HG03039 (cell line): ENCODE measurements at regions not wholly inside any gene's neighbourhood (a gene's known extent, or its start where the extent isn't known, plus 50 kb on each side); places are given as distances from the start of the nearest gene placed in this dataset.
"Not testable (repeated sequence)": the region's sequence is repeated elsewhere in the genome, so short reads cannot be mapped to it uniquely, and the experiment has no call there.

ENCODE experiments used
- ATAC-seq: cut with Tn5 transposase; IDR thresholded peaks from one replicate; pipeline ENCODE4 v1.9.1; 2021; ENCODE audit warnings: mild to moderate bottlenecking, moderate library complexity; ENCODE audit not compliant: unreplicated experiment

DNA sequence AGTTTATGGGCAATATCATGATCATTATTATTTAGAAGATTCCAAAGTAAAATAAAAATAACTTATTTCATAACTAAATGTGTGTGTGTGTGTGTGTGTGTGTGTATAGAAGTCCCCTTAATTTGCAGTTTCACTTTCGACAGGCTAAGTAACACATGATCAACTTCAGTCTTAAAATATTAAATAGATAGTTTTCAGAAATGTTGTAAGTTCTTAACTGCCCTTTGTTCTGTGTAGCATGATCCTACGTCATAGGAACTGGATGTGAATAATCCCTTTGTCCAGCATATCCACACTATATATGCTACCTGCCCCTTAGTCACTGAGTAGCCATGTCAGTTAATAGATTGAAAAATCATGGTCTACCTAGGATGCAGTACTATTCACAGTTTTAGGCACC lies 1863.5 kb upstream of the PCDH20 start:
- ATAC-seq, result no peak

DNA sequence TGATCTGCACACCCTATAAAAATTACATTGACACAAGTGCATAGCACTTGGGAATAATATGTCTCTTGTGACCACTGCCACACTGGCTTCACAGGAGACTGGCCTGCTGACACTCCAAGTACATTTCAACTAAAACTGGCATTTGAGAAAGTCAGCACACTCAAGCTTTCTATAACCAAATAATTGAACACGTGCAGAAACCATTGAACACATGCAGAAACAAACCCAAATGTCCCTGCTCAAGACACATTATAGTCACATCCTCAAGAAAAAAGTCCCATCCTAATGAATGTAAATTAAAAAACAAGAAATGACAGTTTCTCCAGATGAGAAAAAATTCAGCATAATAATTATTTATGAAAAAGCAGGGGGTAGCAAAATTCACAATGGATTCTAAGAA lies 1859.1 kb upstream of the PCDH20 start:
- ATAC-seq, result no peak

- ATAC-seq, result no peak
Observed at GRCh38 chr13:63249411-63250187, 1834.0 kb upstream of the PCDH20 start.

DNA sequence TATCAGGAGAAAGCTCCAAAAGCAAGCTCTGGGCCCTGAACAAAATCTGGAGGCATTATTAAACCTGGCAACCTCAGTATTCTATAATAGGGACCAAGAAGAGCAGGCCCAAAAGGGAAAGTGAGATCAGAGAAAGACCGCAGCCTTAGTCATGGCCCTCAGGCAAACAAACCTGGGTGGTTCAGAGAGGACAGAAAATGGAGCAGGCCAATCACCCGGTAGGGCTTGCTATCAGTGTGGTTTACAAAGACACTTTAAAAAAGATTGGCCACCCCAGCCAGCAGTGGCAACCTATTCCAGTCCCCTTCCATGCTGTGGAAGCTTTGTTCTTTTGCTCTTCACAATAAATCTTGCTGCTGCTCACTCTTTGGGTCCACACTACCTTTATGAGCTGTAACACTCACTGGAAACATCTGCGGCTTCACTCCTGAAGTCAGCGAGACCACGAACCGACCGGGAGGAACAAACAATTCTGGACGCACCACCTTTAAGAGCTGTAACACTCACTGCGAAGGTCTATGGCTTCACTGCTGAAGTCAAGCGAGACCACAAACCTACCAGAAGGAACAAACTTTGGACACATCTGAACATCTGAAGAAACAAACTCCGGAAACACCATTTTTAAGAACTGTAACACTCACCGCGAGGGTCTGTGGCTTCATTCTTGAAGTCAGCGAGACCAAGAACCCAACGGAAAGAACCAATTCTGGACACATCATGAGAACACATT lies 1821.2 kb upstream of the PCDH20 start:
- ATAC-seq, result not testable (repeated sequence)

DNA sequence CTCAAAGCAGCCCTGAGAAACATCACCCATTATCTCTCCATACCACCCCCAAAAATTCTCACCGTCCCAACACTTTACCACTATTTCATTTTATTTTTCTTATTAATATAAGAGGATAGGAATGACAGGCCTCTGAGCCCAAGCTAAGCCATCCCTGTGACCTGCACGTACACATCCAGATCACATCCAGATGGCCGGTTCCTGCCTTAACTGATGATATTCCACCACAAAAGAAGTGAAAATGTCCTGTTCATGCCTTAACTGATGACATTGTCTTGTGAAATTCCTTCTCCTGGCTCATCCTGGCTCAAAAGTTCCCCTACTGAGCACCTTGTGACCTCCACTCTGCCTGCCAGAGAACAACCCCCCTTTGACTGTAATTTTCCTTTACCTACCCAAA lies 1802.9 kb upstream of the PCDH20 start:
- not testable (repeated sequence) for ATAC-seq

DNA sequence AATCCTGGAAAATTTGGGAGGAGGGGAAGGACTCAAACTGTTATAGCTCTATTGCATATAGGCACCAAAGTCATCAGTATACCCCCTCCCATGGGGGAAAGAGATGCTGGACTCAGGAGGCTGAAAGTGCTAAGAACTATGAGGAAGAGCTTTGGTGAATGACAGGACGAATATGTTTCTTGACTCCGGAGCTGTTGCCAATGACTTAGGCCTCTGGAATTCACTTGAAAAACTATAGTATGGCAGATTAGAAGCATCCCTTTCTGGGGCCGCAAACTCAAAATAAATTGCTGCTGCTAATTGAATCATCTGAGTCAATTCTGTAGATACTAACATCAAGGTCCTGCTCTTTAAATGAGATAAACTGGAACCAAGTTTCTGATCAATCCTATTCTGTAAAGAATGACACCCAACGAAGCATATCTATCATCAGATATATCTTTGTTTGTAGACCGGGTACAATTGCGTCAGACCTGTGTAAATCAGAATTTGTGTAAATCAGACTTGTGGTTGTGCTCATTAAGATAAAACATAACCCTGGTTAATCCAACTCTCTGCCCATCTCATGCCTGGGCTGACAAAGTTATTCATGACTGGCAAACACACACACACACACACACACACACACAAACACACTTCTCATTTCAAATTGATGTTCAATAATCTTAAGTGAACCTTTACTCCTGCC lies 1793.8 kb upstream of the PCDH20 start:
- ATAC-seq, result no peak

DNA sequence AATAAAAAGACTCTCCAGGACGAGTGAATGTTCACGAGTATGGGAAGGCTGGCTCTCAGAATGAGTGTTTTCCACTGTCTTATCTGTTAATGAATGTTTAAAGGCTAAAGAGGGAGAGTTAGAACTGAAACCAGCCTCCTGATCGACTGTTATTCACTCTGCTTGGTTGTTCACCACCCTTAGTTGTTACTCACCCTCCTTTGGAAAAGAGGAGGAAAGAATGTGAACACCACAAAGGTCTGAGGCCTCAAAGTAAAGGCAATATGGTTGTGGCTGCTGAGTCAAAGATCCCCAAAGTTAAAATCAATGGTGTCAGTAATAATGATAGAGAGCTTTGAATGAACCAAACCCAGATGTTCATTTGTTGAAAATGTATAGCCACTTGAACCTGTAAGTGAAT lies 1793.2 kb upstream of the PCDH20 start:
- no peak for ATAC-seq

GRCh38 chr13:63206461-63206860 lies 1790.8 kb upstream of the PCDH20 start:
- ATAC-seq, result no peak

GRCh38 chr13:63201493-63201892 lies 1785.8 kb upstream of the PCDH20 start:
- ATAC-seq, result no peak

DNA sequence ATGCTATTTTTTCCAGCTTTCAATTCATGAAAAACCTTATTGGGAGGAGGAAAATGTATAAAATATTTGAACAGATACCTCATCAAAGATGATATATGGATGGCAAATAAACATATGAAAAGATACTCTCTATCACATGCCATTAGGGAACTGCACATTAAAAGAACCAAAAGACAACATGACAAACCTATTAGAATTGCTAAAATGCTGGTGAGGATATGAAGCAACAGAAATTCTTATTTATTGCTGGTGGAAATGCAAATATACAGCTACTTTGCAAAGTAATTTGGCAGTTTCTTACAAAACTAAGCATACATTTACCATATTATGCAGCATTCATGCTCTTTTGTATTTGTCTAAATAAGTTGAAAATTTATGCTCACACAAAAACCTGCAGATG lies 1783.9 kb upstream of the PCDH20 start:
- ATAC-seq, result no peak

GRCh38 chr13:63198071-63198470 lies 1782.4 kb upstream of the PCDH20 start:
- no peak for ATAC-seq

DNA sequence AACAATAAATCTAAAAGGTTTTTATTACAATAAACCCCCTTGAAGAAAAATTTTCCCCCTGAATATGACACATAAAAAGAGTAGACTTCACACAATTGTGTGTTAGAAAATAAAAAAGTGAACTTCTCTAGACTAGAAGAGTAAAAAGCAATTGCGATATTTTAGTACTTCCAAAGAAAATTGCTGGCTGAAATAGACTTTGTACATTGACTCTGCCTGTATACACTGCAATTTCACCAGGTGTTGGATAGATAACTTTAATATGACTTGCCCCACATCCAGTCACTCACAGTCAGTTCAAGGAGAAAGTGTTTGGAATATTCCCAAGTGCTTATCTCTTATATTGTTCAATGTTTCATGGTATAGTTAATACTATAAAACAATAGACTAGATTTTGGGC lies 1780.1 kb upstream of the PCDH20 start:
- no peak for ATAC-seq

- no peak for ATAC-seq
Observed at GRCh38 chr13:63190742-63191141, 1775.1 kb upstream of the PCDH20 start.

DNA sequence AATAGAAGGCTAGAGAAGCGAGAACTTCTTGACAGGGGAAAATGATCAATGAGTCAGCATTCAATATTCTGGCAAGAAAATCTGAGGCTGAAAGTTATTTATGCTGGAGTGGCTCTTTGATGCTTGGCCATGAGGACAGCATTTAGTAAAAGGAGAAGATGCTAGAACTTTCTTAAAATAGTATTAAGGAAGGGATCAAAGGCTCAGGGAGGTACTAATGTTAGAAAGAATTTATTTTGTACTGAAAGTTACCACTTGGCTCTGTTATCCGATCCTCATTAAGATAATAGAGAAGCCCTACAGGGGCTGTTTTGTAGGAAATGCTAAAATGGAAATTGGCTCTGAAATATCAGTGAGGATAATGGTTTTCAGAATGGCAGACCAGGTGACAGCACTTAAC lies 1774.6 kb upstream of the PCDH20 start:
- ATAC-seq, result no peak

DNA sequence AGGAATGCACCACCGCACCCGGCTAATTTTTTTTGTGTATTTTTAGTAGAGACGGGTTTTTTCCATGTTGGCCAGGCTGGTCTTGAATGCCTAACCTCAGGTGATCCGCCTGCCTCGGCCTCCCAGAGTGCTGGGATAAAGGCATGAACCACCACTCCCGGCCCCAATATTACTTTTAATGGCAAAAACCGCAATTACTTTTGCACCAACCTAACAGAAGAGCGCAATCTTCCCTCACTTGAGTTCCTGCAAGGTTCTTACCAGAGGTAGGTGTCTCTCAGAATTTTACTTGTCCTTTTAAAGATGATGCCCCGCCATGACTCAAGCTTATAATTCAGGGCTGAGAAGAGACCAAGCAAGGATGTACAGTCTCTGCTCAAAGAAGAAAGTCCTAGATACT lies 1774.1 kb upstream of the PCDH20 start:
- ATAC-seq, result no peak

- ATAC-seq, result no peak
Observed at GRCh38 chr13:63184693-63185092, 1769.0 kb upstream of the PCDH20 start.

GRCh38 chr13:63175536-63175935 lies 1759.9 kb upstream of the PCDH20 start:
- ATAC-seq, result no peak

DNA sequence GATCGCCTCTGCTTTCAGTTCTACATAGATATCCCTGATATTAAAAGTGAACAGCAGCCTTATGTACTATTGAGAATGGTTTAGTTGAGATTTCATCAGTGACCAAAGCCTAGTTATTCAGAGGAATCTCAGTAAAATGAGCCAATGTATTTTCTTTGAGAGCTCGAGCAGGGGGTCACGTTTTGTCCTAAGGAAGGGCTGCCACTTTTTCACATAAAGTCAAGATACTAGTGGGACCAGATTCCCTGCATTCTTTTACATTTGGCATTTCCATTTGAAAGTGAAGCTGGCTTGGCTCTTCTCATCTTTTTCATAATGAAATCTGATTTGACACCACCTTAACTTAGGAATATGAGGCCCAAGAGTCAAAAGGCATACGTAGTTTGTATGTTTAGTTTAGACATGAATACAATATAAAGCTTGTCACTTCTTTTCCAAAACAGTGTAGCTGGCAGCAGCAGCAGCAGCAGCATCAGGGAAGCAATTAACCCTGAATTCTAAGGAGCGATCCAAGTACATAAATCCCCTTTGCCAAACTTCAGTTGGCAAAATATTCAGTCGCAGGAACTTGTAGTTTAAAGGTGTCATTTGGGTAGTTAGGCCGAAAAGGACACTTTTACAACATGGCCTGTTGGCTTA lies 1752.2 kb upstream of the PCDH20 start:
- no peak for ATAC-seq

DNA sequence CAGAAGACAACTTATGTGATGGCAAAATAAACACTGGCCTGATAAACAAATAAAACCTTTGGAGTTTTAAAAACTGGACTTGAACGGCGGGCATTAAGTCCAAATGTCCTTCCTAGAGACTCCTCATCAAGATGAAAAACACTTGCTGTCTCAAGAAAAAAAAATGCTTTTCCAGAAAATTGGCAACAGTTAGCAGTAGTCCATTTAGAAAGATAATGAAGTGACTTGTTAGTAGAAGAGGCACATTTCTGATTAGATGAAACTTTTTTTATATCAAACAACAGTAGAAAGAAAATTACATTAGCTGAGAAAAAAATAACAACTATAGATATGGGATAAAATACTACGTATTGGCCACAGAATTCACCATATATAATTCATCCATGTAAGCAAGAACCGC lies 1750.7 kb upstream of the PCDH20 start:
- no peak for ATAC-seq

DNA sequence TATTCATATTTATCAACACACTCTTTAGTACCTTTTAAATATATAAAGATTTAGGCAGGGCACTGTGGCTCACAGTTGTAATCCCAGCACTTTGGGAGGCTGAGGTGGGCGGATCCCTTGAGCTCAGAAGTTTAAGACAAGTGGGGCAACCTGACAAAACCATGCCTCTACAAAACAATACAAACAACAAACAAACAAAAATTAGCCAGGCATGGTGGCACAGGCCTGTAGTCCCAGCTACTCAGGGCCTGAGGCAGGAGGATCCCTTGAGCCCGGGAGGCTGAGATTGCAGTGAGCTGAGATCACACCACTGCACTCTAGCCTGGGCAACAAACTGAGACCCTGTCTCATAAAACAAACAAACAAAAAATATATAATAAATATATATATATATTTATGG lies 1748.3 kb upstream of the PCDH20 start:
- no peak for ATAC-seq

- no peak for ATAC-seq
Observed at GRCh38 chr13:63161219-63161618, 1745.6 kb upstream of the PCDH20 start.
